IPS DF 6.9 (cell line): ENCODE measurements at regions not wholly inside any gene's neighbourhood (a gene's known extent, or its start where the extent isn't known, plus 50 kb on each side); places are given as distances from the start of the nearest gene placed in this dataset.

Source experiments
- DNase-seq: peaks from one replicate; pipeline ENCODE4 v3.0.0-alpha.2; 2013; ENCODE audit warnings: low read depth, low spot score
- H3K27ac ChIP-seq: one replicate; pipeline ENCODE4 v1.5.1; 2013; ENCODE audit warnings: low read length, control low read depth
- H3K27me3 ChIP-seq: 2 replicates; pipeline ENCODE4 v1.6.1; 2013; ENCODE audit warnings: mild to moderate bottlenecking, low read length; ENCODE audit not compliant: control insufficient read depth, insufficient read depth
- H3K36me3 ChIP-seq: 2 replicates; pipeline ENCODE4 v1.6.1; 2013; ENCODE audit warnings: low read length; ENCODE audit not compliant: control insufficient read depth, insufficient read depth
- H3K4me1 ChIP-seq: 2 replicates; pipeline ENCODE4 v1.6.1; 2013; ENCODE audit warnings: low read length; ENCODE audit not compliant: control insufficient read depth, insufficient read depth
- H3K4me3 ChIP-seq: 2 replicates; pipeline ENCODE4 v1.5.1; 2013; ENCODE audit warnings: mild to moderate bottlenecking, low read length
- H3K9me3 ChIP-seq: 2 replicates; pipeline ENCODE4 v1.6.1; 2013; ENCODE audit warnings: low read length, inconsistent platforms; ENCODE audit not compliant: control insufficient read depth, insufficient read depth
- WGBS: extraction: QIAGEN DNeasy Blood & Tissue Kit; methylation state at CpG from one replicate; pipeline ENCODE4 v1.1.7; 2013; ENCODE audit warnings: mixed read lengths, missing lambda C conversion rate; ENCODE audit not compliant: insufficient read length, insufficient coverage; 5-methylcytosine and 5-hydroxymethylcytosine counted together

GRCh38 chr1:229159668-229160544 is 111.0 kb upstream of the RAB4A start:
- H3K27me3 ChIP-seq, result no peaks in the 10 kb centered on the region
- WGBS, result no CpG with 5 or more reads among the region's 8 CpGs
- no peak overlapping the region for H3K4me3 ChIP-seq
- DNase-seq, result no peak
- H3K4me1 ChIP-seq, result peaks cover 2% of the 10 kb centered on the region; the same call in 1 of the 2 replicates
- H3K36me3 ChIP-seq, result no peaks in the 10 kb centered on the region
- H3K27ac ChIP-seq, result no peak overlapping the region
- no peaks in the 10 kb centered on the region for H3K9me3 ChIP-seq

GRCh38 chr1:229161740-229162139 is 109.2 kb upstream of the RAB4A start:
- H3K4me1 ChIP-seq, result peaks cover 3% of the 10 kb centered on the region; the same call in 1 of the 2 replicates
- H3K27me3 ChIP-seq, result no peaks in the 10 kb centered on the region
- no peak for DNase-seq
- WGBS, result no CpG with 5 or more reads among the region's 2 CpGs
- H3K27ac ChIP-seq, result no peak overlapping the region
- no peaks in the 10 kb centered on the region for H3K36me3 ChIP-seq
- no peak overlapping the region for H3K4me3 ChIP-seq
- no peaks in the 10 kb centered on the region for H3K9me3 ChIP-seq

GRCh38 chr1:229162825-229163515 is 107.9 kb upstream of the RAB4A start:
- no CpG with 5 or more reads among the region's 11 CpGs for WGBS
- H3K4me1 ChIP-seq, result peaks cover 3% of the 10 kb centered on the region; the same call in 1 of the 2 replicates
- H3K36me3 ChIP-seq, result no peaks in the 10 kb centered on the region
- no peaks in the 10 kb centered on the region for H3K9me3 ChIP-seq
- no peak overlapping the region for H3K27ac ChIP-seq
- H3K27me3 ChIP-seq, result no peaks in the 10 kb centered on the region
- no peak overlapping the region for H3K4me3 ChIP-seq
- no peak for DNase-seq

- Histone ChIP-seq H3K36me3 (no peaks in the 10 kb centered on the region), H3K9me3 (no peaks in the 10 kb centered on the region), H3K27me3 (no peaks in the 10 kb centered on the region), H3K4me1 (peaks cover 1% of the 10 kb centered on the region; the same call in 1 of the 2 replicates), H3K27ac (no peak overlapping the region), H3K4me3 (no peak overlapping the region)
- no CpG with 5 or more reads among the region's 1 CpG for WGBS
- DNase-seq, result no peak
These were observed 106.6 kb upstream of the RAB4A start for GRCh38 chr1:229164348-229164747.

- H3K36me3 ChIP-seq, result no peaks in the 10 kb centered on the region
- no peaks in the 10 kb centered on the region for H3K27me3 ChIP-seq
- no peaks in the 10 kb centered on the region for H3K9me3 ChIP-seq
- WGBS, result no CpG with 5 or more reads among the region's 12 CpGs
- H3K27ac ChIP-seq, result no peak overlapping the region
- DNase-seq, result no peak
- H3K4me1 ChIP-seq, result peaks cover 1% of the 10 kb centered on the region; the same call in 1 of the 2 replicates
- no peak overlapping the region for H3K4me3 ChIP-seq
These were observed 105.8 kb upstream of the RAB4A start for GRCh38 chr1:229164836-229165735.

- Histone ChIP-seq H3K9me3 (no peaks in the 10 kb centered on the region), H3K27ac (no peak overlapping the region), H3K36me3 (no peaks in the 10 kb centered on the region), H3K4me1 (0 out of 2 replicates have a peak, but pooled peaks cover 1% of the 10 kb centered on the region), H3K27me3 (no peaks in the 10 kb centered on the region), H3K4me3 (no peak overlapping the region)
- no peak for DNase-seq
- WGBS, result no CpG with 5 or more reads among the region's 4 CpGs
These were observed 103.6 kb upstream of the RAB4A start for GRCh38 chr1:229167318-229167717.

- DNase-seq, result no peak
- Histone ChIP-seq H3K9me3 (no peaks in the 10 kb centered on the region), H3K27me3 (no peaks in the 10 kb centered on the region), H3K4me1 (0 out of 2 replicates have a peak, but pooled peaks cover 3% of the 10 kb centered on the region), H3K4me3 (no peak overlapping the region), H3K27ac (no peak overlapping the region), H3K36me3 (no peaks in the 10 kb centered on the region)
- no CpG with 5 or more reads among the region's 1 CpG for WGBS
These were observed 101.5 kb upstream of the RAB4A start for GRCh38 chr1:229169399-229169798.

- H3K4me1 ChIP-seq, result 0 out of 2 replicates have a peak, but pooled peaks cover 1% of the 10 kb centered on the region
- no peaks in the 10 kb centered on the region for H3K36me3 ChIP-seq
- no CpG with 5 or more reads among the region's 12 CpGs for WGBS
- H3K27me3 ChIP-seq, result no peaks in the 10 kb centered on the region
- no peak overlapping the region for H3K27ac ChIP-seq
- H3K9me3 ChIP-seq, result no peaks in the 10 kb centered on the region
- DNase-seq, result no peak
- H3K4me3 ChIP-seq, result no peak overlapping the region
These were observed 100.6 kb upstream of the RAB4A start for GRCh38 chr1:229170274-229170673.

GRCh38 chr1:229170778-229171505 is 100.0 kb upstream of the RAB4A start:
- DNase-seq, result no peak
- H3K36me3 ChIP-seq, result no peaks in the 10 kb centered on the region
- no CpG with 5 or more reads among the region's 8 CpGs for WGBS
- no peak overlapping the region for H3K4me3 ChIP-seq
- H3K9me3 ChIP-seq, result no peaks in the 10 kb centered on the region
- H3K27ac ChIP-seq, result no peak overlapping the region
- 0 out of 2 replicates have a peak, but pooled peaks cover 1% of the 10 kb centered on the region for H3K4me1 ChIP-seq
- no peaks in the 10 kb centered on the region for H3K27me3 ChIP-seq
